ENCODE measurements at regions not wholly inside any gene's neighbourhood (a gene's known extent, or its start where the extent isn't known, plus 50 kb on each side); places are given as distances from the start of the nearest gene placed in this dataset.

DNA sequence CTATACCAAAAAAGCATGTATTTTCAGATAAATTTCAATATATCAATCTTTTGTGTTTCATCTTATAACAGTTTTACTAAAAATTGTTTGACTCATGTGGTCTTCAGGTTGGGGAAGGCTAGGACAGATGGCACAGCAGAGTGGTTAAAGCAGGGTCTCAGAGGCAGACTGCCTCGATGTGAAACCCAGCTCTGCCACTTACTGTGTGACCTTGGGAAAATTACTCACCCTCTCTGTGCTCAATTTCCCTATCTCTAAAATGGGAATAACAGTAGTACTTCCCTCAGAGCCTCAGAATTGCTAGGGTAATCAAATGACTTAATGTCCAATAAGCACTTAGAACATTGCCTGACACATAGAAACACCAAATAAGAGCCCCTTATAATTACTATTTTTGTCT is 262.1 kb upstream of the FMN2 start:
- TF ChIP-seq, protein P1, sequence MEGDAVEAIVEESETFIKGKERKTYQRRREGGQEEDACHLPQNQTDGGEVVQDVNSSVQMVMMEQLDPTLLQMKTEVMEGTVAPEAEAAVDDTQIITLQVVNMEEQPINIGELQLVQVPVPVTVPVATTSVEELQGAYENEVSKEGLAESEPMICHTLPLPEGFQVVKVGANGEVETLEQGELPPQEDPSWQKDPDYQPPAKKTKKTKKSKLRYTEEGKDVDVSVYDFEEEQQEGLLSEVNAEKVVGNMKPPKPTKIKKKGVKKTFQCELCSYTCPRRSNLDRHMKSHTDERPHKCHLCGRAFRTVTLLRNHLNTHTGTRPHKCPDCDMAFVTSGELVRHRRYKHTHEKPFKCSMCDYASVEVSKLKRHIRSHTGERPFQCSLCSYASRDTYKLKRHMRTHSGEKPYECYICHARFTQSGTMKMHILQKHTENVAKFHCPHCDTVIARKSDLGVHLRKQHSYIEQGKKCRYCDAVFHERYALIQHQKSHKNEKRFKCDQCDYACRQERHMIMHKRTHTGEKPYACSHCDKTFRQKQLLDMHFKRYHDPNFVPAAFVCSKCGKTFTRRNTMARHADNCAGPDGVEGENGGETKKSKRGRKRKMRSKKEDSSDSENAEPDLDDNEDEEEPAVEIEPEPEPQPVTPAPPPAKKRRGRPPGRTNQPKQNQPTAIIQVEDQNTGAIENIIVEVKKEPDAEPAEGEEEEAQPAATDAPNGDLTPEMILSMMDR (conservative IDR thresholded peaks at IDR 0.05; ENCODE audit: low read depth, low read length) = no peak
- TF ChIP-seq, protein P2, sequence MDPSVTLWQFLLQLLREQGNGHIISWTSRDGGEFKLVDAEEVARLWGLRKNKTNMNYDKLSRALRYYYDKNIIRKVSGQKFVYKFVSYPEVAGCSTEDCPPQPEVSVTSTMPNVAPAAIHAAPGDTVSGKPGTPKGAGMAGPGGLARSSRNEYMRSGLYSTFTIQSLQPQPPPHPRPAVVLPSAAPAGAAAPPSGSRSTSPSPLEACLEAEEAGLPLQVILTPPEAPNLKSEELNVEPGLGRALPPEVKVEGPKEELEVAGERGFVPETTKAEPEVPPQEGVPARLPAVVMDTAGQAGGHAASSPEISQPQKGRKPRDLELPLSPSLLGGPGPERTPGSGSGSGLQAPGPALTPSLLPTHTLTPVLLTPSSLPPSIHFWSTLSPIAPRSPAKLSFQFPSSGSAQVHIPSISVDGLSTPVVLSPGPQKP (IDR thresholded peaks at IDR 0.05; ENCODE audit: borderline replicate concordance, low read depth, low read length) = no peak
- no peak for TF ChIP-seq POLR2A (IDR thresholded peaks at IDR 0.05; ENCODE audit: low read depth, low read length)

Measured in IMR-90 (cell line).